Non-pigmented ciliary epithelial cell (primary cell): ENCODE measurements at regions not wholly inside any gene's neighbourhood (a gene's known extent, or its start where the extent isn't known, plus 50 kb on each side); places are given as distances from the start of the nearest gene placed in this dataset.
"Not testable (repeated sequence)": the region's sequence is repeated elsewhere in the genome, so short reads cannot be mapped to it uniquely, and the experiment has no call there.

ENCODE experiments used
- DNase-seq: peaks from one replicate; pipeline ENCODE4 v3.0.0-alpha.2; 2010; ENCODE audit warnings: low read depth

DNA sequence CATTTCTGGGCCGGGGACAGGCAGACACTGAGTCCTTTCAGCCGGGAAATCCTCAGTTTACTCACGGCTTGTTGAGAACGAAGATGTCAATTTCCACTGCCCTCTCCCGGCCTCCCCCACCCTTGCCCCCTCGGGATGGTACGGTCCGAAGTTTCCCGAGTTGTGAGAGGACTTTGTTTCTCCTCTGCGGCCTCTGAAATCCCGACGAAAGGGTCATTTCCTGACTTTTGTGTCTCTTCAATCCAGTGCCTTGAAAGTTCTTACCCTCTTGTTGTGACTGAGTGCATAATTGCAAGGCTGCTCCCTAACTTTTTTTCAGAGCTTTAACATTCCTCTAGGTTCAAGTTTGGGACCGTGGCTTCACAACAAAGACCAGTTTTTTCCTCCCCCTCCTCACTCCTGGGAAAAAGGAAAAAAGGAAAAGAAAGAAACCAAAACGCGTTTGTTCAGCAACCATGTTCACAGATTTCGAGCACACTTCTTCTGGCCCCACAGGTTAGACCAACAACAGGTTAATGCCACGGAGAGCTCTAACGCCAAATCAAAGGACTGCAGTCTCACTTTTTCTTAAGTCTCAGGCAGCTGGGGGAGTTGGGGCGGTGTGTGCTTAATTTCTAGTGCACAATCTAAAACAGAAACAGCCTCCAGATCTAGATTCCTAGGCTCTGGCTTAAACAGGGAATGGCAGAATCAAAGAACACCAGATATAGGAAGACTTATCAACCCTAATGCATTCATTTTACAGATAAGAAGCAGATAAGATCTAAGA, 138.9 kb downstream of the TMCO5A start:
- DNase-seq: no peak

- no peak for DNase-seq
Measured at GRCh38 chr15:38074029-38074428, 139.6 kb downstream of the TMCO5A start.

DNA sequence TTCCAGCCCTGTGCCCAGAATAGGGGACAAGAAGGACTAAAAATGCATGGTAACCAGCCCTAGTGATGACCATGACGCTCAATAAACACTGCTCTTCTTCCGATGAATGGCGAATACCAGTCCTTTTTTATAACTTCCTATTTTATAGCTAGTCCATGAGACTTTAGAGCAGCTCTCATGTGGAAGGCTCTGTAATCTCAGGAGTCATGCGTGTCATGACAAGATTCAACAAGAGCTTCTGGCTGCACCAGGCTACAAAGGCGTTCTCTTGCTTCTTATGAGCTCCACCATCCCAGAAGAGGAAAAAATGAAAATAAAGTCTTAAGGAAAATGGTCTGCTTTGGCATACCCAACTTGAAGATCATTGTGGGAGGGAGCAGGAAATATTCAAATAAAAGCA, 141.0 kb downstream of the TMCO5A start:
- DNase-seq: no peak

GRCh38 chr15:38076786-38077185, 142.3 kb downstream of the TMCO5A start:
- no peak for DNase-seq

DNA sequence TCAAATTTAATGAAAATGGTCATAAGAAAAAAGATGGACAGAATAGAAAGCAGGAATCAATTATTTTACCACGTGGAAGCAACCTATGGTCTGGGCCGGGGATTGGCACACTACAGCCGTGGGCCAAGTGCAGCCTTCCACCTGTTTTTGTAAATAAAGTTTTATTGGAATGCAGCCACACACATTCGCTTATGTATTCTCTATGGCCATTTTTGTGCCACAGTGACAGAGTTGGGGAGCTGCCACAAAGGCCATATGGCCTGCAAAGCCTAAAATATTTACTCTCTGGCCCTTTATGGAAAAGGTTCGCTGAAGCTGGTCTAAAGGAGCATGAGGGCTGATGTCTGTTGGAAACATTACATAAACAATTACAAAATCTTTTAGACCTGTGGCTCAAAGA, 144.8 kb downstream of the TMCO5A start:
- no peak for DNase-seq

- no peak for DNase-seq
Measured at GRCh38 chr15:38080651-38081275, 146.3 kb downstream of the TMCO5A start.

DNA sequence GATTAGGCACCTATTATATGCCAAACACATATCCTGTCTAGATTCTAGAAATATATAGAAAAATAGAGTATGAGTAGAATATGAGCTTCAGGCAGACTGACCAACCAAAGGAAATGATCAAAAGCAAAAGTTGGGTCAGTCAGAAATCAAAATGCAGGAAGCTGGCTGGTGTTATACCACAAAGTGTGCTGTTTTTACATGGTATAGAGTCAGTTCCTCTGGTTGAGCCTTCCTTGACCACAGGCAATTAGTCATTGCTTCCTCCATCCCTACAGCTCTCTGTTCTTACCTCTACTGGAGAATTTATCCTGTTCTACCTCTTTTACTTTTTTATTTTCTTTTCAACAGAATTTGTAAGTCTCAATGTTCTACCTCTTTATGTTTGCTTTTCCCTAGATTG, 149.8 kb downstream of the TMCO5A start:
- no peak for DNase-seq

GRCh38 chr15:38085114-38085513, 150.7 kb downstream of the TMCO5A start:
- DNase-seq: no peak

DNA sequence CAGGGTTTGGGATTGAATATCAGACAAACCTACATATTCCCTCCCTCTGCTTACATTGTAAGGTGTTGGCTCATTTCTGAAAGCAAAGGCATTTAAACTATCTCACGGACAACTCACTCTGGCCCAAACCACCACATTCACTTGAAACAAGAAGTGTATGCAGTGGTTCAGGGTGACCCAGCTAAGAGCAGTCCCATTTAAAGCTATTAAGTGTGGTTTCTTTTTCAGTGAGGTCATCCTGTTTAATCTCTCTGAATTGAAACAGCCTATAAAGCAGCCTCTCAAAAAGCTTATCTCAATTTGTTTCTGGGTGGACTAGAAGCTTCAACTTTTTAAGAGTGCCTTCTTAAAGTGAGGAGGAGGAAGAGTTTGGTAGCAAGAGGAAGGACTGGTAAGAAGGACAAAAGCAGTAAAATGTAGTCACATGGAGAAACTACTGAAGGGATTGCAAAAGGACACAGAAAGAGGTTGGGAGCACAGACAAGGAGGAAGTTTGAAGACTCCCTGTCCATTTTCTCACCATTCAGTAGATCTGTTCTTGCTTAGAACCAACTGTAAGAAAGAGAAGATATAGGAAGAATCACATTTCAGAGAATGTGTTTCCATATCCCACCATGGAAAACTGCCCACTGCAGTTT, 151.6 kb downstream of the TMCO5A start:
- no peak for DNase-seq

DNA sequence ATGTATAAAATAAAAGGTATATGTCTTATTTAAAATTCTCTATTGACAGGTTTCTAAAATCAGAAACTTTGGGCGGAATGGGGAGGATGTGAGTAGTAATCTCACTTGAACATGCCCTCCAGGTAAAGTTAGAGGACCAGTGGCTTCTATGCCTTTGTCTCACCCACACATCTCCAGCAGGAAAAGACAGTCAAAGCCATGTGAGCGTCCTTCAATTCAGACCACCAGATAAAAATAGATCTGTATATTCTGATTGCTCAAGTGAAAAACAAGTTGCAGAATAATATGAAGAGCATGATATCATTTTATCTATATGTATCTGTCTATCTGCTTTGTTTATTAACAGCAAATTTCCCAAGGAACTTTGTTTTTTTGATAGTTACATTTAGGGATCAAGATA, 152.2 kb downstream of the TMCO5A start:
- DNase-seq: no peak

- no peak for DNase-seq
Measured at GRCh38 chr15:38088971-38089370, 154.5 kb downstream of the TMCO5A start.

DNA sequence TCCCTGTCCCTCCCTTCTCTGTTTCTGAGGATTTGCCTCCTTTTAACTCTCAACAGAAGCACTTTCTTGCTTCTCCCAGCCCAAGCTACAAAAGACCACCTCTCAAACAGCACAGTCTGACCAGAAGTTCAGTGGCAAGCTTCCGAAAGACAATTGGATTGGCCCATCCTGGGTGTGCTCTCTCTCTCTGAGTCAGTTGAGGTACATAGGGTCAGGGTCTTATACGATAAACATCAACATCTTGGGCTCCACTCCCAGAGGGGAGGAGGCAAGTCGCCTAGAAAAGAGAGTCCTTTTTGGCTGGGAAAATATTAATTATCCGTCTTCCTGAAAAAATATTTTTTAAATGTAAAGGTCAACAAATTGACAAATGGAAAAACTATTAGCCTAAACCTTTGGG, 155.8 kb downstream of the TMCO5A start:
- no peak for DNase-seq

DNA sequence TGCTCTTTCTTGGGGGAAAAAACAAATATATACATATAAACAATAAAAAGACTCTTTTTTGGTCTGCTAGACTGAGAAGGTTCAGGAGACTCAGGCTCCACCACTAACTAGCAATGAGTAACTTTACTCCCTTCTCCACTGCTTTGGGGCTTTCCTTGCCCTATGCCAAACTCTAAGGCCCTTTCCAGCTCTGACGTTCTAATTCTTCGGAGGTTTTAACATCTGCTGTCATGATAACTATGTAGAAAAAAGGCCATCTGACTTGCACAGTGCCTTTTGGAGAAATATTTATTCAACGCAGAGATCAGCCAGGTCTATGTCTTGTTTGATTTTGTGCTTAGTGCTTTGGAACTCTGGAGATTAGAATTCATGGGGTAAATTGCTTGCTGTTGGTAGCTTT, 156.2 kb downstream of the TMCO5A start:
- DNase-seq: no peak

- no peak for DNase-seq
Measured at GRCh38 chr15:38091078-38091645, 156.7 kb downstream of the TMCO5A start.

- no peak for DNase-seq
Measured at GRCh38 chr15:38093931-38094330, 158.7 kb upstream of the SPRED1 start.

DNA sequence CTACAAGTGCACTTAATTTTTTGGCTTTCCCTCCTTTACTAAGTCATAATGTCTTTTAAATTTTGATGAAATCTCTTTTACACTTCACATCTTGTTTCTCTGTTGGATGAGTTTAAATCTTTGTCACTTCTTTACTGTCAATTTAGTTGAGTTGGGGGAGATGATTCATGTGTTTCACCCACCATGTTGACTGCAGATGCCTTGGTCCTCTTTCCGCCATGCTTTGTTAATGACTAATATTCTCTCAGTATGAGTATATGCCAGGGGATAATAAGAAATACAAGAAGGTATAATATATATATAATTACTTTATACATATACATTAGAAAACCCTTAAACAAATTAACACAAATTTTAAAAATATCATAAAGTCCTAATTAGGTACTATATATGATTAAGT, 149.7 kb upstream of the SPRED1 start:
- no peak for DNase-seq

GRCh38 chr15:38103564-38103963, 149.1 kb upstream of the SPRED1 start:
- no peak for DNase-seq

- no peak for DNase-seq
Measured at GRCh38 chr15:38111070-38111469, 141.6 kb upstream of the SPRED1 start.

GRCh38 chr15:38112406-38112805, 140.2 kb upstream of the SPRED1 start:
- no peak for DNase-seq

- DNase-seq: no peak
Measured at GRCh38 chr15:38115121-38115520, 137.5 kb upstream of the SPRED1 start.

- no peak for DNase-seq
Measured at GRCh38 chr15:38117781-38118180, 134.9 kb upstream of the SPRED1 start.

GRCh38 chr15:38119865-38120264, 132.8 kb upstream of the SPRED1 start:
- DNase-seq: not testable (repeated sequence)

DNA sequence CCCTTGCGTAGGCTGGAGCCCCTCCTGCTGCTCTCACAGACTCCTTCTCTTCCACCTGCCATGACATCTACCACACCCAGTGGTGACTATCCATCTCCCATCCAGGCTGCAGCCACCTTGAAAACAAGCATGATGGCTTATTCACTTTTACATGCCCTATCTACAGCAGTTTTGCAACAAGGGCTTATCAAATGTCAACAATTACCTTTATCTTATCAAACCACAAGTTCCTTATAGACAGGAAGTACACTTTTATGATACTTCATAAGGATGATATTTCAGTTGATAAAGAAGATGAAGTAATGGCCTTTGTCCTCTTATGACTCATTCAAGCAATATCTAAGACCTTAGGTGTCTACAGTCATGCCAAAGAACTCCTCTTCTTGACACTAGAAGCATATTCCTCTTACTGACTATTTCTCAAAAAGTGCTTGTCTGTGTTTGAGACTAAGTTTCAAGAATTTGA, 125.3 kb upstream of the SPRED1 start:
- DNase-seq: no peak
